OCI-LY1 (cell line): ENCODE measurements at regions not wholly inside any gene's neighbourhood (a gene's known extent, or its start where the extent isn't known, plus 50 kb on each side); places are given as distances from the start of the nearest gene placed in this dataset.

Experiments used
- H2AFZ ChIP-seq: fragments of 200-600 bp; sonication (generic), shearing (Covaris generic); 2 replicates; pipeline ENCODE4 v1.6.0; 2014; ENCODE audit warnings: antibody characterized with exemption, mild to moderate bottlenecking, low read length
- H3F3A ChIP-seq: fragments of 200-600 bp; sonication (generic), shearing (Covaris generic); 2 replicates; pipeline ENCODE4 v1.6.0; 2014; ENCODE audit warnings: mild to moderate bottlenecking, antibody characterized with exemption, low read length, moderate library complexity; ENCODE audit not compliant: insufficient read depth
- H3K27ac ChIP-seq: fragments of 200-600 bp; sonication (generic); 2 replicates; pipeline ENCODE4 v1.5.1; 2014; ENCODE audit warnings: low read length, mixed run types, mild to moderate bottlenecking, low read depth; ENCODE audit not compliant: poor library complexity, severe bottlenecking
- H3K27me3 ChIP-seq: fragments of 200-600 bp; sonication (generic); 2 replicates; pipeline ENCODE4 v1.6.0; 2014; ENCODE audit warnings: antibody characterized with exemption, mild to moderate bottlenecking, low read length, moderate library complexity; ENCODE audit not compliant: insufficient read depth
- H3K36me3 ChIP-seq: fragments of 200-600 bp; sonication (generic); 2 replicates; pipeline ENCODE4 v1.6.1; 2014; ENCODE audit warnings: mild to moderate bottlenecking, antibody characterized with exemption, low read length, moderate library complexity, mixed read lengths; ENCODE audit not compliant: insufficient read depth
- H3K4me1 ChIP-seq: fragments of 200-600 bp; sonication (generic); 2 replicates; pipeline ENCODE4 v1.5.1; 2014; ENCODE audit warnings: mild to moderate bottlenecking, low read length, moderate library complexity; ENCODE audit not compliant: insufficient read depth, severe bottlenecking
- H3K4me2 ChIP-seq: fragments of 200-600 bp; sonication (generic), shearing (Covaris generic); 2 replicates; pipeline ENCODE4 v1.6.1; 2014; ENCODE audit warnings: low read length
- H3K4me3 ChIP-seq: fragments of 200-600 bp; sonication (generic); 2 replicates; pipeline ENCODE4 v1.5.1; 2014; ENCODE audit warnings: low read length, low read depth, mild to moderate bottlenecking, mixed read lengths; ENCODE audit not compliant: poor library complexity, severe bottlenecking
- H3K79me2 ChIP-seq: fragments of 200-600 bp; shearing (Covaris generic); 2 replicates; pipeline ENCODE4 v1.6.1; 2016; ENCODE audit warnings: mixed run types, low read length, mixed read lengths; ENCODE audit not compliant: insufficient read depth
- H3K9ac ChIP-seq: fragments of 200-600 bp; sonication (generic), shearing (Covaris generic); 2 replicates; pipeline ENCODE4 v1.6.1; 2014; ENCODE audit warnings: mild to moderate bottlenecking, low read length, mixed read lengths
- H3K9me2 ChIP-seq: fragments of 200-600 bp; sonication (generic), shearing (Covaris generic); 2 replicates; pipeline ENCODE4 v1.6.1; 2014; ENCODE audit warnings: low read depth, mild to moderate bottlenecking, low read length, mixed read lengths
- H3K9me3 ChIP-seq: fragments of 200-600 bp; shearing (Covaris generic); 2 replicates; pipeline ENCODE4 v1.6.1; 2014; ENCODE audit warnings: low read length, mixed read lengths
- H4K20me1 ChIP-seq: fragments of 200-600 bp; sonication (generic), shearing (Covaris generic); 2 replicates; pipeline ENCODE4 v1.6.0; 2016; ENCODE audit warnings: mild to moderate bottlenecking, low read length; ENCODE audit not compliant: insufficient read depth
- CTCF ChIP-seq: fragments of 200-600 bp; sonication (generic), shearing (Covaris generic); IDR thresholded peaks from 2 replicates; pipeline ENCODE4 v1.5.1; 2017; ENCODE audit warnings: mild to moderate bottlenecking, antibody characterized with exemption, low read length, moderate library complexity, mixed read lengths
- EZH2 ChIP-seq: fragments of 200-600 bp; sonication (generic), shearing (Covaris generic); IDR thresholded peaks from 2 replicates; pipeline ENCODE4 v1.8.0; 2017; ENCODE audit warnings: borderline replicate concordance, mixed run types, mild to moderate bottlenecking, antibody characterized with exemption, low read length, moderate library complexity, mixed read lengths

GRCh38 chr9:82144803-82145202, 156.2 kb downstream of the SPATA31D1 start:
- H4K20me1 ChIP-seq: no peaks in the 10 kb centered on the region
- no peaks in the 10 kb centered on the region for H3K27me3 ChIP-seq
- no peaks in the 10 kb centered on the region for H3K36me3 ChIP-seq
- no peaks in the 10 kb centered on the region for H3K9me2 ChIP-seq
- H3K79me2 ChIP-seq: no peaks in the 10 kb centered on the region
- H2AFZ ChIP-seq: no peak overlapping the region
- no peak overlapping the region for H3K4me2 ChIP-seq
- H3F3A ChIP-seq: no peaks in the 10 kb centered on the region
- H3K4me1 ChIP-seq: peaks cover 85% of the 10 kb centered on the region
- TF ChIP-seq CTCF (no peak), EZH2 (no peak)
- H3K9me3 ChIP-seq: no peaks in the 10 kb centered on the region
- no peak overlapping the region for H3K4me3 ChIP-seq
- no peak overlapping the region for H3K27ac ChIP-seq
- no peak overlapping the region for H3K9ac ChIP-seq

DNA sequence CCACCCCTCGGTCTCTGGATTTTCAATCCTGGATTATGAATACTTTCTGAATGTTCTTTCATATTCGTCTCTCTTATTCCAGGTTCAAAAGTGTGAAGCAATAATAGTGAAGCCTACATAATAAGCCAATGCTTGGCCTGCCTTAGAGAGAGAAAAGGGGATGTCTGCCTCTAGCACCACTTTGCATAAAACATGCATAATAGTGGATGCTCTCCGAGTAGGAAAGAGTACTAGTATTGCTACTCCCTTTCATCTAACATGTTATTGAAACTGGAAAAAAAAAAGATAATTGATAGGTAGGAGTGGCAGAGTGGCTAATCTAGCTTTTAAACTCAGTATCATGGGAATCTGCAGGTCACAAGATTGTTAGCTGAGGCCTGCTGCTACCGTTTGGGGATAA, 158.1 kb downstream of the SPATA31D1 start:
- Histone ChIP-seq H4K20me1 (no peaks in the 10 kb centered on the region), H2AFZ (no peak overlapping the region), H3K27me3 (no peaks in the 10 kb centered on the region), H3K4me2 (no peak overlapping the region), H3K4me3 (no peak overlapping the region), H3K27ac (peak overlapping the region; percentile 62), H3K9me2 (no peaks in the 10 kb centered on the region), H3F3A (no peaks in the 10 kb centered on the region), H3K9ac (no peak overlapping the region), H3K4me1 (peaks cover 88% of the 10 kb centered on the region), H3K36me3 (no peaks in the 10 kb centered on the region), H3K79me2 (no peaks in the 10 kb centered on the region), H3K9me3 (no peaks in the 10 kb centered on the region)
- TF ChIP-seq EZH2: no peak

DNA sequence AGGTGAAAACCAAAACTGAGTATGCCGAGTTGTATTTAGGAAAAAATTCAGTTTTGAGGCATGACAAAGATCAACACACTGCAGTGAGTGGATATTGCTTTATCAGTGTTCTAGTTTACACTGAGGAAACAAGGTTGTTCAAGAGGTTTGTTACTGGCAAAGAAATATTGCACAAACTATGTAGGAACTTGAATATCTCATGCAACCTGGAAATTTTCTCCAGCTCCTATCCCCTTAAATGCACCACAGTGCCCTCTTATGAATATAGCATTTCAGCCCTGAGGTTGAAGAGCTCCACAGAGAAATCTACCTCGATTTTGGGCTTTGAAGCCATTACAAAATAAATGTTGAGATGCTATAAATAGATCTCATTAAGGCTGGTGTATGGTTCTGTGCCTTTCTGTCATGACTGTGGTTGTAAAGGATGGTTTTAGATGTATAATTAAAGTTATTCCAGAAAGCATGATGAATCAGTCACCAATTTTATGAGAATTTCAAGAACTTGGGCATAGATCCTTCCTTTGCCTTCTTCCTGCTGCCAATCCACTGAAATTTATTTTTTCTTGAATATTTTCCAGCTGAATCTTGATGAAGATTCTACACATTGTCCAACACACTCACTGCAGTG, 159.3 kb downstream of the SPATA31D1 start:
- Histone ChIP-seq H2AFZ (no peak overlapping the region), H3K9me3 (no peaks in the 10 kb centered on the region), H3K9me2 (no peaks in the 10 kb centered on the region), H3K4me1 (peaks cover 81% of the 10 kb centered on the region), H3F3A (no peaks in the 10 kb centered on the region), H4K20me1 (no peaks in the 10 kb centered on the region), H3K9ac (peak overlapping the region; percentile 24; the same call in 1 of the 2 replicates), H3K27ac (peak overlapping the region; percentile 62), H3K79me2 (no peaks in the 10 kb centered on the region), H3K36me3 (no peaks in the 10 kb centered on the region), H3K4me2 (peak overlapping the region; percentile 24; the same call in 1 of the 2 replicates), H3K27me3 (no peaks in the 10 kb centered on the region), H3K4me3 (no peak overlapping the region)
- TF ChIP-seq CTCF (no peak), EZH2 (no peak)

DNA sequence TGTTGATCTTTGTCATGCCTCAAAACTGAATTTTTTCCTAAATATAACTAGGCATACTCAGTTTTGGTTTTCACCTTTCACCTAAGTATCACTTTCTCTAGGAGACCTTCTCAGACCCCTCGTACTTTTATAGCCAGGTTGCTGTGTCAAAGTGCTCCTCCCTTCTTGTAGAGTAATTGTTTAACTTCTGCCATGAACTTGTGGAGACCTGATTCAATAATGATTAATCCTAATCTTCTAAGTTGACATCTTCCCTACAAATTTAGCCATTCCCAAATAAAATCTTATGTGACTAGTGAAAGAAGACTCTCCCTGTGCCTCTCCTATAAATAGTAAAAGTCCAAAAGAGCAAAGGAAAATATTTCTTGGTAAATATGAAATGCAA, 159.8 kb downstream of the SPATA31D1 start:
- no peak overlapping the region for H3K4me3 ChIP-seq
- H3K4me2 ChIP-seq: peak overlapping the region; percentile 24; the same call in 1 of the 2 replicates
- TF ChIP-seq CTCF (no peak), EZH2 (no peak)
- peak overlapping the region; percentile 24; the same call in 1 of the 2 replicates for H3K9ac ChIP-seq
- no peaks in the 10 kb centered on the region for H4K20me1 ChIP-seq
- H3K9me3 ChIP-seq: no peaks in the 10 kb centered on the region
- H3K36me3 ChIP-seq: no peaks in the 10 kb centered on the region
- no peaks in the 10 kb centered on the region for H3F3A ChIP-seq
- no peaks in the 10 kb centered on the region for H3K9me2 ChIP-seq
- H3K27me3 ChIP-seq: no peaks in the 10 kb centered on the region
- H3K27ac ChIP-seq: peak overlapping the region; percentile 62
- no peak overlapping the region for H2AFZ ChIP-seq
- no peaks in the 10 kb centered on the region for H3K79me2 ChIP-seq
- H3K4me1 ChIP-seq: peaks cover 80% of the 10 kb centered on the region
